GM23248 (cell line): ENCODE measurements at regions not wholly inside any gene's neighbourhood (a gene's known extent, or its start where the extent isn't known, plus 50 kb on each side); places are given as distances from the start of the nearest gene placed in this dataset.

Experiments used
- DNase-seq: peaks from one replicate; pipeline ENCODE4 v3.0.0-alpha.2; 2015
- H2AFZ ChIP-seq: fragments of 200-600 bp; sonication (generic); 2 replicates; pipeline ENCODE4 v1.6.1; 2016; ENCODE audit warnings: antibody characterized with exemption
- H3F3A ChIP-seq: fragments of 200-600 bp; sonication (generic); 2 replicates; pipeline ENCODE4 v1.6.1; 2016; ENCODE audit warnings: mild to moderate bottlenecking, antibody characterized with exemption, mixed run types; ENCODE audit not compliant: insufficient read depth
- H3K27ac ChIP-seq: fragments of 200-600 bp; sonication (generic); 2 replicates; pipeline ENCODE4 v1.5.1; 2016; ENCODE audit warnings: mild to moderate bottlenecking
- H3K27me3 ChIP-seq: fragments of 200-600 bp; sonication (generic); replicated peaks from 2 replicates; pipeline ENCODE4 v1.6.1; 2016; ENCODE audit warnings: mild to moderate bottlenecking; ENCODE audit not compliant: insufficient read depth
- H3K36me3 ChIP-seq: fragments of 200-600 bp; sonication (generic); 2 replicates; pipeline ENCODE4 v1.6.1; 2016; ENCODE audit warnings: low read depth, mild to moderate bottlenecking
- H3K4me1 ChIP-seq: fragments of 200-600 bp; sonication (generic); 2 replicates; pipeline ENCODE4 v1.6.1; 2016; ENCODE audit warnings: mild to moderate bottlenecking; ENCODE audit not compliant: insufficient read depth
- H3K4me2 ChIP-seq: fragments of 200-600 bp; sonication (generic); one replicate; pipeline ENCODE4 v1.6.1; 2016; ENCODE audit warnings: mild to moderate bottlenecking; ENCODE audit not compliant: unreplicated experiment
- H3K4me3 ChIP-seq: fragments of 200-600 bp; sonication (generic); 2 replicates; pipeline ENCODE4 v1.5.1; 2016; ENCODE audit warnings: mild to moderate bottlenecking
- H3K79me2 ChIP-seq: fragments of 200-600 bp; sonication (generic); 2 replicates; pipeline ENCODE4 v1.6.1; 2016; ENCODE audit warnings: mild to moderate bottlenecking; ENCODE audit not compliant: insufficient read depth
- H3K9ac ChIP-seq: fragments of 200-600 bp; sonication (generic); 2 replicates; pipeline ENCODE4 v1.6.1; 2016; ENCODE audit warnings: mild to moderate bottlenecking
- H3K9me2 ChIP-seq: fragments of 200-600 bp; sonication (generic); 2 replicates; pipeline ENCODE4 v1.6.1; 2016; ENCODE audit warnings: mixed run types, mild to moderate bottlenecking, moderate library complexity; ENCODE audit not compliant: insufficient read depth
- H3K9me3 ChIP-seq: fragments of 200-600 bp; sonication (generic); one replicate; pipeline ENCODE4 v1.6.1; 2017; ENCODE audit warnings: low read depth
- H4K20me1 ChIP-seq: fragments of 200-600 bp; sonication (generic); 2 replicates; pipeline ENCODE4 v1.6.0; 2016; ENCODE audit not compliant: insufficient read depth
- EZH2 ChIP-seq: fragments of 200-600 bp; sonication (generic); IDR thresholded peaks from 2 replicates; pipeline ENCODE4 v1.6.1; 2018; ENCODE audit warnings: antibody characterized with exemption, mild to moderate bottlenecking; ENCODE audit not compliant: insufficient read depth, poor library complexity, severe bottlenecking
- EZH2phosphoT487 ChIP-seq: fragments of 200-600 bp; sonication (generic); IDR thresholded peaks from 2 replicates; pipeline ENCODE4 v1.6.1; 2018; ENCODE audit warnings: antibody characterized with exemption, moderate library complexity, mild to moderate bottlenecking, low read depth; ENCODE audit not compliant: insufficient read depth
- WGBS, 2 experiments: methylation state at CpG; one replicate each; pipeline ENCODE4 v1.1.6; 2015 to 2017; ENCODE audit warnings: low lambda C conversion rate in 2 of 2, low coverage in 1 of 2; ENCODE audit errors: missing lambda C conversion rate in 2 of 2; 5-methylcytosine and 5-hydroxymethylcytosine counted together
- in situ Hi-C: fragments of 300-500 bp; cut with MboI; formaldehyde crosslinking; loops from 2 replicates; pipeline ENCODE4 v1.15.0; 2020

DNA sequence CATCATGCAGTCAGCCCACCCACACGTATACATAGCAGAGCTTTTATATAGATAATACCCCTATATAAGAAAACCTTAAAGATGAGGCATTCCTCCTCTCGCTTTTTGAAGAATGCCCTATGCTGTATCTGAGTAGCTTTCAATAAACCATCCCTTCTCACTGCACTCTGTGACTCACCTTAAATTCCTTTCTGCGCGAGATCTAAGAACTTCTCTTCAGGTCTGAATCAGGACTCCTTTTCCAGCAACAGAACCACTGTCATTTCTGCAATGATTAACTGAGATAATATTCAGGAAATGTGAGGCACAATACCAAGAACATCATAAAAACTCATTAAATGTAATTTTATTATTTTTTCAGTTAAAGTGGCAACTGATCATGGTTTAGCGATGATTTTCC lies 76.4 kb upstream of the DCLK2 start:
- in situ Hi-C loops = loop anchor here (10.0 kb wide), 1 partner anchor 213 kb away; no protein-coding TSS in a partner anchor
- Histone ChIP-seq H3F3A (peaks cover 15% of the 10 kb centered on the region; the same call in 1 of the 2 replicates), H4K20me1 (no peaks in the 10 kb centered on the region), H3K36me3 (no peaks in the 10 kb centered on the region), H3K27ac (no peak overlapping the region), H3K9me3 (no peaks in the 10 kb centered on the region), H3K4me2 (no peak overlapping the region), H3K9me2 (no peaks in the 10 kb centered on the region), H3K9ac (no peak overlapping the region), H3K79me2 (no peaks in the 10 kb centered on the region), H3K27me3 (no peaks in the 10 kb centered on the region), H3K4me1 (peaks cover 49% of the 10 kb centered on the region), H2AFZ (no peak overlapping the region), H3K4me3 (no peak overlapping the region)
- WGBS, 2 experiments = 78 to 79% methylated on average over 5 of the region's 5 CpGs
- TF ChIP-seq EZH2phosphoT487 = no peak
- TF ChIP-seq EZH2 = no peak
- peak; percentile 47 for DNase-seq

DNA sequence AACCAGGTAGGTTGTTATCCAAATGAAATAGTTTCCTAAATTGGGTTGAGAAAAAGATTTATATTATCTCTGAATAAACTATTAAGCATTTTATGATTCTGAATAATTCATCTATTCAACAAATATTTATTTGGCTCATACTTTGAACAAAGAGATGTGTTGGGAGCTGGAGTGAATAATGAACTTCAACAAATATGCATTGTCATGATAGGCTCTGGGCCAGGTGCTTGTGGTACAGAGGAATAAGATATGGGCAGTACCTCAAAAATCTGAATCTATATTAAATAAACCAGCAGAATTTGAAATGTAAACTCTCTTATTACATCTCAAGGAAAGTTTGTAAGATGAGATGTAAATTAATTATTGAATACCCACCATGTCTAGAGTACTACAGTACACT lies 75.7 kb upstream of the DCLK2 start:
- Histone ChIP-seq H3K9me3 (no peaks in the 10 kb centered on the region), H3K4me2 (no peak overlapping the region), H4K20me1 (no peaks in the 10 kb centered on the region), H3K9ac (no peak overlapping the region), H3K36me3 (no peaks in the 10 kb centered on the region), H3K4me1 (peaks cover 56% of the 10 kb centered on the region), H3K9me2 (no peaks in the 10 kb centered on the region), H3K79me2 (no peaks in the 10 kb centered on the region), H3K27me3 (no peaks in the 10 kb centered on the region), H3K4me3 (no peak overlapping the region), H2AFZ (no peak overlapping the region), H3F3A (peaks cover 8% of the 10 kb centered on the region; the same call in 1 of the 2 replicates), H3K27ac (no peak overlapping the region)
- no peak for DNase-seq
- TF ChIP-seq EZH2phosphoT487 (no peak), EZH2 (no peak)
- in situ Hi-C loops = loop anchor here (10.0 kb wide), 1 partner anchor 212 kb away; no protein-coding TSS in a partner anchor

DNA sequence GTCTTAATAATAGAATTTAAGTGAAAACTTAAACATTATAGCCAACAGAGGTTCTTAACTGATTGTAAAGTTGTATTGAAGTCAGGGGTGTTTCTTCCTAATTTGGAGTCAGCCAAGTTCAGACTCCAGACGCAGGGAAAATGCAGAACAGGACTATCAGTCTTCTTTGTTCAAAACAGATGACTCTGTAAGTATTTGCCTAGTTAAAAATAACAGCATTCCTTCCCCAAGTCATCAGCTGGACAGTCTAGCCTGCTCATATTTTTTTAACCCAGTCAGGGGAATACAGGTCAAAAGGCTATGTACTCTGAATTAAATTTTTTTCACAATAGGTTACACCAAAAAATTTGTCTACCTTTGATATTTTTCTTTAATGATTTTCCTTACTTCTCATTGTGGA lies 73.8 kb upstream of the DCLK2 start:
- Histone ChIP-seq H3K4me2 (peak overlapping the region; percentile 7), H3K79me2 (no peaks in the 10 kb centered on the region), H2AFZ (no peak overlapping the region), H3K9me3 (no peaks in the 10 kb centered on the region), H4K20me1 (no peaks in the 10 kb centered on the region), H3K27ac (0 out of 2 replicates have a peak overlapping the region, but pooled peaks have one; percentile 2), H3K4me3 (no peak overlapping the region), H3F3A (no peaks in the 10 kb centered on the region; the same call in 1 of the 2 replicates), H3K9me2 (no peaks in the 10 kb centered on the region), H3K27me3 (no peaks in the 10 kb centered on the region), H3K9ac (no peak overlapping the region), H3K36me3 (no peaks in the 10 kb centered on the region), H3K4me1 (peaks cover 54% of the 10 kb centered on the region)
- in situ Hi-C loops = loop anchor here (10.0 kb wide), 1 partner anchor 210 kb away; no protein-coding TSS in a partner anchor
- 30 to 44% methylated on average over 1 of the region's 1 CpG for WGBS, 2 experiments
- DNase-seq = peak; percentile 41
- TF ChIP-seq EZH2 (no peak), EZH2phosphoT487 (no peak)

DNA sequence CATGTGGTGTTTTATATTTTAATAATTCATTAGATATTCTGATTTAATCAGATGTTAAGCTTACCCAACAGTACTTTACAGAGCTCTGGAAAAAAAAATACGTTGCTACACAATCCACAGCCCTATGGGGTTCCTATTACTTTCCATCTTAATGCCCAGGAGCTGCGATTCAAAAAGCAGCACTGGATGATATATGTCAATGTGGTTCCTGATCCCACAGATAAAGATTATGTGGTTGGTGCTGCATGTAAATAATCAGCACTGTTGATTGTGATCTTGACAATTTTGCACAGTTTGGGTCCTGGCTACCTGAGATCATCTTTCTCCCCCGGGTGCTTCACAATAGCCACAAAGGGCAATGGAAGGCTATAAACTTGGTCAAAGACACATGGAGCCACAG lies 72.7 kb upstream of the DCLK2 start:
- DNase-seq = no peak
- H3K27ac ChIP-seq = no peak overlapping the region
- no peaks in the 10 kb centered on the region; the same call in 1 of the 2 replicates for H3F3A ChIP-seq
- no peak overlapping the region for H3K9ac ChIP-seq
- TF ChIP-seq EZH2 (no peak), EZH2phosphoT487 (no peak)
- H3K9me3 ChIP-seq = no peaks in the 10 kb centered on the region
- no peaks in the 10 kb centered on the region for H3K79me2 ChIP-seq
- in situ Hi-C loops = loop anchor here (10.0 kb wide), 1 partner anchor 209 kb away; no protein-coding TSS in a partner anchor
- no peak overlapping the region for H2AFZ ChIP-seq
- no peaks in the 10 kb centered on the region for H4K20me1 ChIP-seq
- H3K4me1 ChIP-seq = peaks cover 54% of the 10 kb centered on the region
- H3K9me2 ChIP-seq = no peaks in the 10 kb centered on the region
- no peaks in the 10 kb centered on the region for H3K27me3 ChIP-seq
- 89 to 96% methylated on average over 3 of the region's 3 CpGs for WGBS, 2 experiments
- no peaks in the 10 kb centered on the region for H3K36me3 ChIP-seq
- H3K4me3 ChIP-seq = no peak overlapping the region
- no peak overlapping the region for H3K4me2 ChIP-seq

DNA sequence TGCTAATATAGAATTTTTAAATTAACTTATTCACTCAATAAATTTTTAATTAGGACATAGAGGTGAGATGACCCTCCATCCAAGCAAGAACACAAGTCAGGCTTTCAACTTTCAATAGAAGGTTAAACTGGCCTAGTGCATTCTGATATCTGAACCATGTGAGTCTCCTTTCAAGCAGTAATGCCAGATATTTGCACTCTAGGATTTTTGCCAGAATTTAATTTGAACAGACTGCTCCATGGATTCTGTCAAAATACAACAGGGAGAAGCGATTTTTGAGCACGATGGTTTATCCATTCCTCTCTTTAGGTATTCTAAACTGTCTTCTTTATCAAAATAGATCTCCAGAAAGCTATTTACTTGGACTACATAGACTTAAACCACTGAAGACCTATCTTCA lies 72.0 kb upstream of the DCLK2 start:
- Histone ChIP-seq H3F3A (no peaks in the 10 kb centered on the region; the same call in 1 of the 2 replicates), H3K27ac (no peak overlapping the region), H3K4me2 (no peak overlapping the region), H3K27me3 (no peaks in the 10 kb centered on the region), H3K9me3 (no peaks in the 10 kb centered on the region), H3K4me1 (peaks cover 54% of the 10 kb centered on the region), H3K4me3 (no peak overlapping the region), H2AFZ (no peak overlapping the region), H4K20me1 (no peaks in the 10 kb centered on the region), H3K9ac (no peak overlapping the region), H3K36me3 (no peaks in the 10 kb centered on the region), H3K9me2 (no peaks in the 10 kb centered on the region), H3K79me2 (no peaks in the 10 kb centered on the region)
- in situ Hi-C loops = loop anchor here (10.0 kb wide), 1 partner anchor 209 kb away; no protein-coding TSS in a partner anchor
- WGBS, 2 experiments = 24 to 33% methylated on average over 2 of the region's 2 CpGs
- DNase-seq = peak; percentile 38
- TF ChIP-seq EZH2phosphoT487 = no peak
- no peak for TF ChIP-seq EZH2
